ENCODE measurements at regions not wholly inside any gene's neighbourhood (a gene's known extent, or its start where the extent isn't known, plus 50 kb on each side); places are given as distances from the start of the nearest gene placed in this dataset.

- Histone ChIP-seq H3K36me3 (no peaks in the 10 kb centered on the region), H3K9me3 (no peaks in the 10 kb centered on the region), H3K27ac (no peak overlapping the region), H3K4me3 (no peak overlapping the region), H3K4me1 (no peaks in the 10 kb centered on the region), H3K27me3 (no peaks in the 10 kb centered on the region)
- TF ChIP-seq CTCF (IDR thresholded peaks at IDR 0.05) (no peak), POLR2A (IDR thresholded peaks at IDR 0.05) (no peak)
- no peak for DNase-seq
- intact Hi-C loops (cut with DNase I; ENCODE audit: low total_unique reads), result no loop called here
Observed at GRCh38 chr1:224802617-224803016, 126.9 kb upstream of the DNAH14 start.

- DNase-seq, result no peak
- no peaks in the 10 kb centered on the region for H3K4me1 ChIP-seq
- TF ChIP-seq CTCF (IDR thresholded peaks at IDR 0.05) (no peak), POLR2A (IDR thresholded peaks at IDR 0.05) (no peak)
- intact Hi-C loops (cut with DNase I; ENCODE audit: low total_unique reads), result no loop called here
- H3K9me3 ChIP-seq, result no peaks in the 10 kb centered on the region
- H3K4me3 ChIP-seq, result no peak overlapping the region
- H3K27me3 ChIP-seq, result no peaks in the 10 kb centered on the region
- H3K27ac ChIP-seq, result no peak overlapping the region
- no peaks in the 10 kb centered on the region for H3K36me3 ChIP-seq
Observed at GRCh38 chr1:224804220-224804619, 125.3 kb upstream of the DNAH14 start.

GRCh38 chr1:224805889-224806288, 123.6 kb upstream of the DNAH14 start:
- H3K27me3 ChIP-seq, result no peaks in the 10 kb centered on the region
- no peak overlapping the region for H3K27ac ChIP-seq
- H3K4me1 ChIP-seq, result no peaks in the 10 kb centered on the region
- no peak for DNase-seq
- H3K9me3 ChIP-seq, result no peaks in the 10 kb centered on the region
- H3K4me3 ChIP-seq, result no peak overlapping the region
- H3K36me3 ChIP-seq, result no peaks in the 10 kb centered on the region
- TF ChIP-seq CTCF (IDR thresholded peaks at IDR 0.05), result no peak
- no peak for TF ChIP-seq POLR2A (IDR thresholded peaks at IDR 0.05)
- intact Hi-C loops (cut with DNase I; ENCODE audit: low total_unique reads), result no loop called here

GRCh38 chr1:224809137-224809536, 120.3 kb upstream of the DNAH14 start:
- no peak overlapping the region for H3K27ac ChIP-seq
- no peaks in the 10 kb centered on the region for H3K4me1 ChIP-seq
- H3K9me3 ChIP-seq, result no peaks in the 10 kb centered on the region
- no peak overlapping the region for H3K4me3 ChIP-seq
- DNase-seq, result no peak
- intact Hi-C loops (cut with DNase I; ENCODE audit: low total_unique reads), result no loop called here
- no peak for TF ChIP-seq POLR2A (IDR thresholded peaks at IDR 0.05)
- no peak for TF ChIP-seq CTCF (IDR thresholded peaks at IDR 0.05)
- no peaks in the 10 kb centered on the region for H3K36me3 ChIP-seq
- H3K27me3 ChIP-seq, result no peaks in the 10 kb centered on the region

GRCh38 chr1:224809613-224810012, 119.9 kb upstream of the DNAH14 start:
- no peak for DNase-seq
- no peak overlapping the region for H3K27ac ChIP-seq
- no peaks in the 10 kb centered on the region for H3K27me3 ChIP-seq
- H3K9me3 ChIP-seq, result no peaks in the 10 kb centered on the region
- H3K4me1 ChIP-seq, result no peaks in the 10 kb centered on the region
- intact Hi-C loops (cut with DNase I; ENCODE audit: low total_unique reads), result no loop called here
- H3K36me3 ChIP-seq, result no peaks in the 10 kb centered on the region
- H3K4me3 ChIP-seq, result no peak overlapping the region
- TF ChIP-seq CTCF (IDR thresholded peaks at IDR 0.05), result no peak
- TF ChIP-seq POLR2A (IDR thresholded peaks at IDR 0.05), result no peak

Measured in uterus (tissue), 3 donors.